ENCODE measurements at regions not wholly inside any gene's neighbourhood (a gene's known extent, or its start where the extent isn't known, plus 50 kb on each side); places are given as distances from the start of the nearest gene placed in this dataset.

DNA sequence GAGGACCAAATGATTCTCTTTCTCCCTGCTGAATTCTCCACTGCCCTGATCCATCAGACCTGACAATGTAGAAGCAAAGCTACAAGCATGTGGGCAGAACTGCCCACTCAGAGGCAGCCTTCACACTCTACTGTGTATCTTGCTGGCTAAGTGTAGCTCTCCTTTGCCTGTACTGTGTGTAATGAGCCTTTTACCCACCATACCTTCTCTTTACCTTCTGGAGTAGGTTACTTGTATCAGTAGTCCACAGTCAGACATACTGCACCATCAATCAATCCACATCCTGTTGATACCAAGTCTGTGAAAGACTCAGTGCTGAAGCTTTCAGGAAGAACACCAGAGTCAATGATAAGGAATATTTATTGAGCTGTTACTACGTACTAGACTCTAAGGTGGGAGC lies 440.7 kb upstream of the ARHGEF26 start:
- DNase-seq = no peak

DNA sequence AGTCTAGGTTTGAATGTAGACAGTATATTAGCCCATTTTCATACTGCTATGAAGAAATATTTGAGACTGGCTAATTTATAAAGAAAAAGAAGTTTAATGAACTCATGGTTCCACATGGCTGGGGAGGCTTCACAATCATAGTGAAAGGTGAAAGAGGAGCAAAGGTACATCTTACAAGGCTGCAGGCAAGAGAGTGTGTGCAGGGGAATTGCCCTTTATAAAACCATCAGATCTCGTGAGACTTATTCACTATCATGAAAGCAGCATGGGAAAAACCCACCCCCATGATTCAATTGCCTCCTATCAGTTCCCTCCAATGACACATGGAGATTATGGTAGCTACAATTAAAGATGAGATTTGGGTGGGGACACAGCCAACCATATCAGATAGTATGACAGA lies 440.1 kb upstream of the ARHGEF26 start:
- DNase-seq = no peak

GRCh38 chr3:153688301-153689120 lies 432.7 kb upstream of the ARHGEF26 start:
- no peak for DNase-seq

- DNase-seq = no peak
Observed at GRCh38 chr3:153693207-153693606, 428.0 kb upstream of the ARHGEF26 start.

DNA sequence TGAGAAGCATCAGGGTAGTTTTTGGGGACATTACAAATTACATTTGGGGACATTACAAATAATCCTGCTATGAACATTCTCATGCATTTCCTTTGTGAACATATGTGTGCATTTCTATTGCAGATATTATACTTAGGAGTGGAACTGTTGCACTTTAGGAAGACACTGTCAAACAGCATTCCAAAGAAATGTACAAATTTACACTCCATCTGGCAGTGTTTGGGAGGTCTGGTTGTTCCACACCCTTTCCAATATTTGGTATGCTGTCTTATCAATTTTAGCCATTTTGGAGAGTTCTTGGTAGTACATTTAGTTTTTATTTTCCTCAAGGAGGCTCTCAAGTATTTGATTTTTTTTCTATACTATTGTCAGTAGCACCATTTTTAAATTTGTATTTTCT lies 419.1 kb upstream of the ARHGEF26 start:
- DNase-seq = no peak

DNA sequence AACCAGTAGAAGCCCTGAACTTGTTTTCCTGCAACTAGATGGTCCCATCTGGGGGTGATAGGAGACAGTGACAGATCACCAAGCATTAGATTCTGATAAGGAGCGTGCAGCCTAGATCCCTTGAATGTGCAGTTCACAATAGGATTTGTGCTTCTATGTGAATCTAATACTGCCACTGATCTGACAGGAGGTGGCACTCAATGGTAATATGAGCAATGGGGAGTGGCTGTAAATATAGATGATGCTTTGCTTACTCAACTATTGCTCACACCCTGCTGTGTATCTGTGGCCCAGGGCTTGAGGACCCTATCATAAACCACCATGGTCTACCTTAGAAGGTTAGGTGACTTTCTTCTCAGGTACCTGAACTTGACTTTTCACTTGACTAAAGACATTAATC lies 417.1 kb upstream of the ARHGEF26 start:
- DNase-seq = no peak

GRCh38 chr3:153706706-153707105 lies 414.5 kb upstream of the ARHGEF26 start:
- DNase-seq = no peak

DNA sequence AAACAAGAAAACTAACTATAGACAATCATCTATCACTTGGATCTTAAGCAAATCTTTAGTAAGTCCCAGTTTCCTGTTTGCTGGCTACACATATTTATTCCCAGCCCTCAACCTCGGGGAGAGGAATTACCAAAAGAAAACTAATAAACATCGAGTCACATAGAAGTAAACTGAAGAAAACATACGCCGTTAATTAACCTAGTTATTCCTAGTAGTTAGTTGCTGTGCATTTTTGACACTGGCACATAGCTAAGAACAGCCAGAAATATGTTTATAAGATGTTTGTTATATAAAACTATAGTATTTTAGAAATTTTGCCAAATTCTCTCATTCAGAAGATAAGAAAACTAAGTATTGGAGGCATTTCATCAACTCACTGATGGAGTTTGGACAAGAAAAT lies 407.2 kb upstream of the ARHGEF26 start:
- DNase-seq = no peak

DNA sequence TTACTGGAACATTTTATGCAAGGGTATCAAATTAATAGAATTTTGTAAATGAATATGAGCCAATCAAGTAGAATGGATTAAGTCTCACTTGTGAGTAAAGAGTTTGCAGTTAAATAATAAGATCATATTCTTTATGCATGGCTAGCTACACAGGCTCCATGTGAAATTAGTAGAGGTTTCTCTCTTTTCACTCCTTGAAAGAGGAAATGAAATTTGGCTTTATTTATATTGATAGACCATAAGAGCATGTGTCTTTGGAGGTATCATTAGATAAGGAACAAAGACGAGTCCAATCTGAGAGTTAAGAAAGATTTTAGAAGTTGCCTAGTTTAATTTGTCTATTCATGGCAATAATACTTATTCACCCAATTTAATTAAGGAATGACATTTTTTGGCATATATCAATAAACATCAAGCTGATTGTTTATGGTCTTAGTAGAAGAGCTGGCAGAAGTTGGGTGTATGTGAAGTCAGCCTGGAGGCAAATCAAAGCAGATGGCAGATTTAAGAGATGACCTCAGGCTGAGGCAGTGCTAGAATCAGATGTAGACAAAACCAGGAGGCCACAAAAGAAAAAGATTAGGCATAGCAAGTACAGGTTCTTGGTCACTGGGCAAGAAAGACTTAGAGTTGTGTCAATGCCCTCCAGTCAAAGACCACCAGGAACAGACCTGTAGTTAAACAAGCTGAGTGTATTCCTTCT lies 406.5 kb upstream of the ARHGEF26 start:
- DNase-seq = no peak

DNA sequence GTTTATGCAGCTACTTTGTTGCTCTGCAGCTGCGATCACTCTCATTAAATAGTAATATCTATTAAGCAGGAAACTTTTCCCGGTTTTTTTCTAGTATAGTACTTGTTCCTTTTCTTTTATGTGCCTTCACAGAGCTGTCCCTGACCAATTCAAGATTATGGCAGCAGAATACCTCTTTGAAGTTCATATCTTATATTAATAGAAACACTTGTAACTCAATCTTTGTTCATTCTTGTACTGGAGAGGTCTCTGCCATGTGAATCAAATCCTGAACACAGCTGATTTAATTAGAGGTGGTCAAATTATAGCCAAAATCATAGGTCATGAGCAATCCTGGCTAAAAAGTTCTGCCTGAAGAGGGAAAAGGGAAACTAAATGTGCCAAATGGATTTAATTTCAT lies 399.0 kb upstream of the ARHGEF26 start:
- DNase-seq = no peak

GRCh38 chr3:153731071-153731470 lies 390.1 kb upstream of the ARHGEF26 start:
- no peak for DNase-seq

DNA sequence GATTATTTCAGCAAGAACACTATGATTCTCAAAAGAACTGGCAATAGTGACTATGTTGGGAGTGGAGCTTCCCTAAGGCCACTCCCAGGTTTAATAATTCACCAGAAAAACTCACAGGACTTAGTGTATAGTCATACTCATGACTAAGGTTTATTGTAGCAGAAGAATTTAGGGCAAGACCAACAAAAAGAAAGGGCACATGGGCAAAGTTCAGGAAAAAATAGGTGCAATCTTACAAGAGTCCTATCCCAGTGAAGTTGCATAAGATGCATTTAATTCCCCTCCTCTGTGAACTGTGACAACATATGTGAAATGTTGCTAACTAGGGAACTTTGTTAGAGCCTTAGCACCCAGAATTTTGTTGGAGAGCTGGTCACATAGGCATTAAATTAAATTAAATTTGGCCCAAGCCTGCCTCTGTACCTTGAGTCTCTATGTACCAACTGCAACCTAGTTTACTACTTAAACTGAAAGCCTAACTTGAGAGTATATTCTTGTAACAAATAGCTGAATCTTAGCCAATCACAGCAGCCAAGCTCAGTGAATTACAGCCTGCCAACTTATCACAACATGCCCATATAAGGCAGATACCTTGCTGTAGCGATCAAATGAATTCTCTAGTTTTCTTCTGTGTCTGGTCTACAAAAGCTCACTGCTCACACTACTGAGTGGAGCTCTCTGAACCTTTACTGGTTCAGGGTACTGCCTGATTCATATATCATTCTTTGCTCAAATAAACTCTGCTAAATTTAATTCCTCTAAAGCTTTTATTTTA lies 386.2 kb upstream of the ARHGEF26 start:
- no peak for DNase-seq

GRCh38 chr3:153740109-153740508 lies 381.1 kb upstream of the ARHGEF26 start:
- no peak for DNase-seq

GRCh38 chr3:153744889-153745288 lies 376.3 kb upstream of the ARHGEF26 start:
- DNase-seq = no peak

DNA sequence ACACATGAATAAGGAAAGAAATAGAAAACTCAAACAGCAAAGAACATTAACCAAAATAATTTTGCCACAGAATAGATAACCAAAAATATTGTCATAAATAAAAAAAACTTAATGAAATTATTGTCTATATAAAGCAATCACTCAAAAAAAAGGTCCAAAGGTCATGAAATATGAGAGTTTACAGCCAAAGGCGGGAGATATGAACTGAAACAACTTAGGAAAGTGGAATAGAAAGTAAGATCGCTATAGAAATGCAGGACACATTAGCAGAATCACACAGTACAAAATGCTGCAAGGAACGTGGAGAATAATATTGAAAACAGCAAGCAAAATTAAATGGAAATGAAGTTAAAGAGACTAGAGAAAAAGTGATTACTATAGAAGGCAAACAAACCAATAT lies 375.0 kb upstream of the ARHGEF26 start:
- DNase-seq = no peak

- DNase-seq = no peak
Observed at GRCh38 chr3:153749070-153749610, 372.1 kb upstream of the ARHGEF26 start.

DNA sequence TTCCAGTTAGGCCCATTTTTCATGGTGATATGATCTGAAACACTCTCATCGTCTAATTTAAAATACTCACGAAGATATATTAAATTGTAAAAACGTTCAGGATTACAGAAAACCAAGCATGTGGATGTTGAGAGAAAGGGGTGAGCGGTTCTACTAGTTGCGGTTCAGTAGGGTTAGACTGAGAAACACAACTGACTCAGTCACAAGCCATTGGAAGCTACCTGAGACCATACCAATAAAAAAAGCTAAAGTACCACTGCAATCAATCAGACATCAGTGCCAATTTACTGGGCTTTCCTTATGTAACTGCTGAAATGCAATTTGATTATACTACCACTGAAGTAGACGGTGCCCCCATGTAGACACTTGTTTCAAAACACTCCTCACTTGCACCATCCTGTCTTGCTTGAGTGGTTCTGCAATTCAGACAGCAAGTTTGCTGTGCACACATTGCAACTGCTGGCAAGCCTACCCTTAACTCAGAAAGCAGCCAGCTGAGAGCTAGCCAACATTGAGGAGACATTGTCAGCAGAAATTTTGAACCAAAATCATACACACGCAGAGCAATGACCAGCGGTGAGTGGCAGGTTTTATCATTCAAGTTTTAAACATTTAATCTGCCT lies 368.7 kb upstream of the ARHGEF26 start:
- DNase-seq = no peak

- DNase-seq = no peak
Observed at GRCh38 chr3:153753035-153753434, 368.2 kb upstream of the ARHGEF26 start.

DNA sequence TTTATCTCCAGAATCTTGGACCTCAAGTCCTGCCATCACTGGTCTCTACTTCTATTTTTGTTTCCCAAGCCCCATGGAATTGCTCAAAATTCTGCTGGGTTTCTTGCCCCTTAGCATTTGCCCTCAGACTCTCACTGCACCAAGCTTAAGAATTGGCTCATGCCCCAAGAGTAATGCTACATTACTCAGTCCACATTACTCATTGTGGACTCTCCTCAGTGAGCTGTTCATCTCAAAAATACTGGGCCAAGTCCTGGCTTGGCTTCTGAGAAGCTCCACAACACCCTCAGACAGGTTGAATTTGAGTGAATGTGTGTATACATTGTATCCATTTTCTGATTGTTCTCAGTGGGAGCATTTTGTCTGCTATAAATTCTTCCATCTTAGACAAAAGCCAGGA lies 364.4 kb upstream of the ARHGEF26 start:
- no peak for DNase-seq

- no peak for DNase-seq
Observed at GRCh38 chr3:153757839-153758238, 363.4 kb upstream of the ARHGEF26 start.

GRCh38 chr3:153760948-153761347 lies 360.2 kb upstream of the ARHGEF26 start:
- DNase-seq = peak; percentile 41

- no peak for DNase-seq
Observed at GRCh38 chr3:153762411-153763235, 358.6 kb upstream of the ARHGEF26 start.

Data from inflammatory macrophage treated with lipopolysaccharide for 4 hours (primary cell).